Germinal center (tissue), 1 donor: ENCODE measurements at regions not wholly inside any gene's neighbourhood (a gene's known extent, or its start where the extent isn't known, plus 50 kb on each side); places are given as distances from the start of the nearest gene placed in this dataset.

ENCODE experiments used
- DNase-seq: peaks from one replicate; pipeline ENCODE4 v3.0.0; 2012; ENCODE audit warnings: mixed read lengths, low spot score

- DNase-seq, result no peak
Measured at GRCh38 chr4:25528391-25528790, 127.3 kb upstream of the SLC34A2 start.

GRCh38 chr4:25531272-25531671, 124.4 kb upstream of the SLC34A2 start:
- peak; percentile 46 for DNase-seq

GRCh38 chr4:25532591-25532990, 123.1 kb upstream of the SLC34A2 start:
- DNase-seq, result no peak

DNA sequence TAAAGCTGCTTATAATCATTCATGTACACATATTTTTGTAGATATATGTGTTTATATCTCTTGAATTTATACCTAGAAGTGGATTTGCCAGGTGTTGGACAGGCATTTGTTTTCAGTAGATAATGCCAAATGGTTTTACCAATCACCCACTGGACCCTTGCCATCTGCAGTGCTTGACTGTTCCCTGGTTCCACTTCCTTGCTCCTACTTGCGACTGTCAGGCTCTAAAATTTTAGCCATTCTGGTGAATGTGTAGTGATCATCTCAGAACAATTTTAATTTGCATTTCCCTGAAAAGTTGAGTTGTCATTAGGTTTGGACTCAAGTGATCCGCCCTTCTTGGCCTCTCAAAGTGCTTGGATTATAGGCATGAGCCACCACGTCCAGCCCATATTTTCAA, 122.4 kb upstream of the SLC34A2 start:
- no peak for DNase-seq

DNA sequence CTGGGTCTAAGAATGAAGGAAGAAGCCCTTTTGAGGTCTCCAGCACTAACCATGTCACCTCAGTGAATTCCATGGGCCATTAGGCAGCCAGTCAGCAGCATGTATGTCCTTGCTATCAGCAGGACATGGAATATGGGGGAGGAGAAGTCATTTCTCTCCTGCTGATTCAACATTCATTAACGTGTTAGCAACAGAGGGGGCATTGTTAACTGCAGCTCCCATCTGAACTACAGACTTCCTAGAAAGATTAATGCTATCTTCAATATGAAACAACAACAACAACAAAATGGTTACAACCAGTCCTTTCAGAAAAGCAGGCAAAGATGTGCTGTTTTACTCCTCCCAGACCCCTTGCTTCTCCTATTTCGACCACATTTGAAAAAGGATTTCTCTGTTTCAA, 120.4 kb upstream of the SLC34A2 start:
- peak; percentile 16 for DNase-seq

GRCh38 chr4:25535701-25536473, 119.8 kb upstream of the SLC34A2 start:
- DNase-seq, result peak; percentile 10

- DNase-seq, result peak; percentile 61
Measured at GRCh38 chr4:25536564-25537320, 118.9 kb upstream of the SLC34A2 start.

GRCh38 chr4:25538430-25538829, 117.2 kb upstream of the SLC34A2 start:
- DNase-seq, result no peak

GRCh38 chr4:25539241-25539640, 116.4 kb upstream of the SLC34A2 start:
- no peak for DNase-seq

GRCh38 chr4:25540734-25541133, 114.9 kb upstream of the SLC34A2 start:
- no peak for DNase-seq

- DNase-seq, result no peak
Measured at GRCh38 chr4:25547343-25547742, 108.3 kb upstream of the SLC34A2 start.

GRCh38 chr4:25549413-25549812, 106.2 kb upstream of the SLC34A2 start:
- DNase-seq, result no peak

- no peak for DNase-seq
Measured at GRCh38 chr4:25550376-25551030, 105.1 kb upstream of the SLC34A2 start.

GRCh38 chr4:25551605-25552004, 104.0 kb upstream of the SLC34A2 start:
- DNase-seq, result no peak

DNA sequence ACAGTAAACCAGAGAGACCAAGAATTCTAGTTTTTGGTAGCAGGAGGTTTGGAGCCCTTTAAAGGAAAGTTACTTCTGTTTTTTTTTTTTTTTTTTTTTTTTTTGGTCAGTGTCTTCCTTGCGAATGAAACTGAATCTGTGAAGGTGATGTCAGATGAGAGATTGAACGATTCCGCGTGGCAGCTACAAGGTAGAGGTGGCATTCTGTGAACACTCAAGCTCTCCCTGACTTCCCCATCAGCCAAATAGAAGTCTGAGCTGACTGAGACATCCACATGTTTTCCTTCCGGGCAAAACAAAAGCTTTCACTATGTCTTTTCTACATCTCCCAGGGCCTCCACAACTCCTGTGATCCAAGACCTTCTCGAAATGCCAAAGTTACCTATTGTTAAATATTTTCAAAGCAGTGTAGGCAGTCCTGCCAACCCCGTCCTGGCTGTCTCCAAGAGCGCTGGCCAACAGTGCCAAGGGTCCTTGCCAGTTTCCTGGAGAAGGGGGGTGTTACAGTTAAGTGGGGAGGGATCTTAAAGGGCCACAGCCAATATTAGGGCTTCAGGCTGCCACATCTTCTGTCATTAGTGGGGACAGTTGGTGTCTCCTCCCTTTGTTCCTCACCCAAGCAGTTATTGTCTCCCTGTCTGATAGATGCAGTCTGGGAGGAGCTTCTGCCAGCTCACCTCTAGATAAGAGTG, 102.9 kb upstream of the SLC34A2 start:
- no peak for DNase-seq

DNA sequence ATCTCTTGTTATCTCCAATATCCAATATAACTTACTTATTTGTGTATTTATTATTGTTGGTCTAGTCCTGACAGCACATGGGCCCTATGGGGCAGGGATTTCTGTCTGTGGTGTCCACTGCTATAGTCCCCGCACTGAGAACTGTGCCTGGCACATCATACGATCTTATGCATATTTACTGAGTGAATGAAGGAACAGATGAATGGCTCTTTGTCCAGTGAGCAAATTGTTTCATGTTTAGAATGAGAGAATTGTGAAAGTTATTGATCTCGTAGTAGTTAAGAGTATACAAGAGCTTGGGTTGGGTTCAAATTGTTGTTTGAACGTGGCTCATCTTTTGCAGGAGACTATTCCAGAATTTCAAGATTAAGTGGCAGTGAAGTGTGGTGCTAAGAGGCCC, 96.1 kb upstream of the SLC34A2 start:
- no peak for DNase-seq

DNA sequence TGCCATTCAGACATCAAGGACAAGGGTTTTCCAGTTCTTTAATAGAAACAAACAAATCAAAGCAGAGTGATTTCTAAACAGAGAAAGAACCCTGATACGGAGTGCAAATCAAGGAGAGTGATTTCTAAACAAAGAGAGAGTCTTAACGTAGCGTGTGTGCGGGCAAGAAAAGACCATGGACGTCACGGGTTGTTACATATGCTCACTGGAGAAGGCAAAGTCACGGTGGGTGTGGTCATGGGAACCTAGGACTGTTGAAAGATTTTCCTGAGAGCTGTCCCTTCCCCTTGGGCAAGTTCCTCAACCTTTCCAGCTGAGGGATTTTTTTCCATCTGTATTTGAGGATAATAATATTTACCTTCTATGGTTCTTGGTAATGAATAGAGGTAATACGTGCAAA, 95.0 kb upstream of the SLC34A2 start:
- no peak for DNase-seq

GRCh38 chr4:25563071-25563564, 92.5 kb upstream of the SLC34A2 start:
- DNase-seq, result no peak

DNA sequence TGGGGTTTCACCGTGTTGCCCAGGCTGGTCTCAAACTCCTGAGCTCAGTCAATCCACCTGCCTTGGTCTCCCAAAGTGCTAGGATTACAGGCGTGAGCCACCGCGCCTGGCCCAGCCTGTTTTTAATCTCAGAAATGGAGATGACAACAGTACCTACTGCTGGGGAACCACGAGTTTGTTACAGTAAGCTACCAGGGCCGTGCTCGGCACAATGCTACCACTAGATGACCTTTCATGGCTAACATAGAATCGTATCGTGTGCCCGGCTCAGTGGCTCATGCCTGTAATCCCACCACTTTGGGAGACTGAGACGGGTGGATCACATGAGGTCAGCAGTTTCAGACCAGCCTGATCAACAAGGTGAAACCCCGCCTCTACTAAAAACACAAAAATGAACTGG, 90.8 kb upstream of the SLC34A2 start:
- DNase-seq, result no peak

DNA sequence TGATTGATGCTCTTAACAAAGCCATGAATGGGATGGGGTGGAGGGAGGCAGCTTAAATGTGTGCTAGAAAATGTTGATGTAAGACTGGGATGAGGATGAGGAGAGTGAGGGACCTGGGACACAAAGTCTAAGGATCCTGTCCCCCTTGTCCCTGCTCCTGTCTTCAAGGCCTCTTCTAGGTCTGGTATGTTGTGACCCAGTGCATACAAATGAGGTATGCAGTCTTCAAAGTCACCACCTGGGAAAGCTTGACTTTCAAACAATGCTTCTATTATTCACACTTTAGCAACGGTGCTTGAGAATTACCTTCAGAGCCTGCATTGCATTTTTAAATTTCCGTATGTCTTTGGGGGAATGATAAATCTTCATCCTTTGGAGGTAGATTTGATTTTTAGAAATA, 88.4 kb upstream of the SLC34A2 start:
- no peak for DNase-seq

- no peak for DNase-seq
Measured at GRCh38 chr4:25569716-25570115, 85.9 kb upstream of the SLC34A2 start.

- DNase-seq, result no peak
Measured at GRCh38 chr4:25575611-25576010, 80.0 kb upstream of the SLC34A2 start.
